NCI-H2171 treated with DMSO at 0.1 percent for 48 hours (cell line): ENCODE measurements at regions not wholly inside any gene's neighbourhood (a gene's known extent, or its start where the extent isn't known, plus 50 kb on each side); places are given as distances from the start of the nearest gene placed in this dataset.

Source experiments
- DNase-seq: peaks from one replicate; lab custom pipeline; 2025; lab: John Stamatoyannopoulos, UW

GRCh38 chr10:88059190-88059589 is 195.8 kb downstream of the PTEN start:
- no peak for DNase-seq

GRCh38 chr10:88060762-88061161 is 197.3 kb downstream of the PTEN start:
- DNase-seq = no peak

GRCh38 chr10:88062385-88062784 is 199.0 kb downstream of the PTEN start:
- DNase-seq = no peak

GRCh38 chr10:88062798-88063472 is 199.5 kb downstream of the PTEN start:
- DNase-seq = no peak

- DNase-seq = no peak
Observed at GRCh38 chr10:88063861-88064557, 200.6 kb downstream of the PTEN start.

GRCh38 chr10:88064608-88065382 is 201.4 kb downstream of the PTEN start:
- no peak for DNase-seq

GRCh38 chr10:88065383-88066049 is 202.1 kb downstream of the PTEN start:
- no peak for DNase-seq

- DNase-seq = no peak
Observed at GRCh38 chr10:88066319-88066718, 202.9 kb downstream of the PTEN start.

- no peak for DNase-seq
Observed at GRCh38 chr10:88066876-88067275, 203.5 kb downstream of the PTEN start.

GRCh38 chr10:88067737-88068136 is 204.3 kb downstream of the PTEN start:
- DNase-seq = no peak

- DNase-seq = no peak
Observed at GRCh38 chr10:88069338-88069737, 205.9 kb downstream of the PTEN start.

- DNase-seq = no peak
Observed at GRCh38 chr10:88070080-88070880, 206.9 kb downstream of the PTEN start.

GRCh38 chr10:88071879-88072278 is 208.5 kb downstream of the PTEN start:
- no peak for DNase-seq

GRCh38 chr10:88073682-88074081 is 210.3 kb downstream of the PTEN start:
- no peak for DNase-seq

GRCh38 chr10:88074971-88075370 is 211.5 kb downstream of the PTEN start:
- DNase-seq = no peak

- DNase-seq = no peak
Observed at GRCh38 chr10:88076027-88076880, 212.8 kb downstream of the PTEN start.

GRCh38 chr10:88077977-88078376 is 214.6 kb downstream of the PTEN start:
- DNase-seq = no peak

GRCh38 chr10:88080213-88080612 is 216.8 kb downstream of the PTEN start:
- no peak for DNase-seq

GRCh38 chr10:88081457-88082054 is 218.1 kb downstream of the PTEN start:
- no peak for DNase-seq

GRCh38 chr10:88082391-88082790 is 219.0 kb downstream of the PTEN start:
- no peak for DNase-seq
